Trophoblast cell (in vitro differentiated cells and primary cell): ENCODE measurements at regions not wholly inside any gene's neighbourhood (a gene's known extent, or its start where the extent isn't known, plus 50 kb on each side); places are given as distances from the start of the nearest gene placed in this dataset.
A peak's percentile ranks its signal among the peaks of the same experiment; 100 is the strongest.

Experiments
- DNase-seq, 2 donors: peaks; one replicate each; pipeline ENCODE4 v3.0.0-alpha.2; 2016
- H2AFZ ChIP-seq: 2 replicates; pipeline ENCODE4 v1.6.1; 2013; ENCODE audit warnings: low read length, moderate library complexity, mild to moderate bottlenecking; ENCODE audit not compliant: insufficient read depth, poor library complexity
- H2AK5ac ChIP-seq: 2 replicates; pipeline ENCODE4 v1.6.1; 2013; ENCODE audit warnings: mild to moderate bottlenecking, low read length
- H2BK120ac ChIP-seq: 2 replicates; pipeline ENCODE4 v1.6.1; 2013; ENCODE audit warnings: low read length, mild to moderate bottlenecking, moderate library complexity; ENCODE audit not compliant: insufficient read depth, poor library complexity
- H2BK12ac ChIP-seq: 2 replicates; pipeline ENCODE4 v1.6.1; 2013; ENCODE audit warnings: mild to moderate bottlenecking, low read length, moderate library complexity
- H2BK5ac ChIP-seq: 2 replicates; pipeline ENCODE4 v1.6.1; 2013; ENCODE audit warnings: low read length, low read depth, moderate library complexity, mild to moderate bottlenecking; ENCODE audit not compliant: poor library complexity
- H3K14ac ChIP-seq: 2 replicates; pipeline ENCODE4 v1.6.1; 2013; ENCODE audit warnings: mild to moderate bottlenecking, low read length
- H3K18ac ChIP-seq: 2 replicates; pipeline ENCODE4 v1.6.1; 2013; ENCODE audit warnings: mild to moderate bottlenecking, low read length
- H3K23ac ChIP-seq: 2 replicates; pipeline ENCODE4 v1.6.1; 2013; ENCODE audit warnings: low read length
- H3K27ac ChIP-seq: 2 replicates; pipeline ENCODE4 v1.5.1; 2013; ENCODE audit warnings: low read depth, mild to moderate bottlenecking, inconsistent platforms, low read length, moderate library complexity
- H3K27me3 ChIP-seq: 2 replicates; pipeline ENCODE4 v1.6.1; 2013; ENCODE audit warnings: inconsistent platforms, mild to moderate bottlenecking, low read length, moderate library complexity; ENCODE audit not compliant: insufficient read depth
- H3K36me3 ChIP-seq, 2 experiments: 1 replicate in 1 of 2; 2 replicates in 1 of 2; pipeline ENCODE4 v1.6.1; 2013; ENCODE audit warnings: low read length in 2 of 2, mild to moderate bottlenecking in 2 of 2, moderate library complexity in 1 of 2; ENCODE audit not compliant: insufficient read depth in 2 of 2, control insufficient read depth in 1 of 2
- H3K4ac ChIP-seq: 2 replicates; pipeline ENCODE4 v1.6.1; 2013; ENCODE audit warnings: low read depth, mild to moderate bottlenecking, low read length, moderate library complexity
- H3K4me1 ChIP-seq, 2 experiments: 1 replicate in 1 of 2; 2 replicates in 1 of 2; pipeline ENCODE4 v1.6.1; 2013; ENCODE audit warnings: low read length in 2 of 2, mild to moderate bottlenecking in 2 of 2, moderate library complexity in 1 of 2; ENCODE audit not compliant: insufficient read depth in 2 of 2, control insufficient read depth in 1 of 2
- H3K4me2 ChIP-seq: 2 replicates; pipeline ENCODE4 v1.6.1; 2013; ENCODE audit warnings: inconsistent platforms, mild to moderate bottlenecking, low read length, moderate library complexity
- H3K4me3 ChIP-seq: 2 replicates; pipeline ENCODE4 v1.5.1; 2013; ENCODE audit warnings: mild to moderate bottlenecking, low read depth, low read length, inconsistent platforms
- H3K79me1 ChIP-seq: one replicate; pipeline ENCODE4 v1.6.1; 2013; ENCODE audit warnings: low read length
- H3K79me2 ChIP-seq: 2 replicates; pipeline ENCODE4 v1.6.1; 2013; ENCODE audit warnings: low read length, mild to moderate bottlenecking; ENCODE audit not compliant: control insufficient read depth, insufficient read depth, poor library complexity
- H3K9ac ChIP-seq: 2 replicates; pipeline ENCODE4 v1.6.1; 2013; ENCODE audit warnings: mild to moderate bottlenecking, low read length
- H3K9me3 ChIP-seq: 2 replicates; pipeline ENCODE4 v1.6.1; 2013; ENCODE audit warnings: low read depth, mild to moderate bottlenecking, control low read depth, inconsistent platforms, low read length; ENCODE audit not compliant: insufficient read depth
- H4K12ac ChIP-seq: 2 replicates; pipeline ENCODE4 v1.6.1; 2013; ENCODE audit warnings: low read depth, mild to moderate bottlenecking, low read length, moderate library complexity
- H4K8ac ChIP-seq: 2 replicates; pipeline ENCODE4 v1.6.1; 2013; ENCODE audit warnings: low read depth, mild to moderate bottlenecking, low read length, moderate library complexity
- H4K91ac ChIP-seq: one replicate; pipeline ENCODE4 v1.6.1; 2013; ENCODE audit warnings: low read depth, mild to moderate bottlenecking, low read length, moderate library complexity
- WGBS: extraction: QIAGEN DNeasy Blood & Tissue Kit; methylation state at CpG from one replicate; pipeline ENCODE4 v1.1.7; 2013; ENCODE audit warnings: missing lambda C conversion rate; ENCODE audit not compliant: insufficient read length, insufficient coverage; ENCODE audit errors: extremely low coverage; 5-methylcytosine and 5-hydroxymethylcytosine counted together

- Histone ChIP-seq H2AFZ (no peak overlapping the region), H2BK5ac (no peak overlapping the region), H3K23ac (no peak overlapping the region), H3K36me3 (no peaks in the 10 kb centered on the region), H3K4me3 (no peak overlapping the region), H3K4me1 (peaks cover 6 to 16% of the 10 kb centered on the region in 2 experiments), H4K8ac (no peak overlapping the region), H3K9ac (no peak overlapping the region), H2AK5ac (no peak overlapping the region), H2BK120ac (no peak overlapping the region), H3K79me1 (peaks cover 4% of the 10 kb centered on the region), H3K18ac (no peak overlapping the region), H3K14ac (no peak overlapping the region), H4K12ac (no peak overlapping the region), H3K9me3 (no peaks in the 10 kb centered on the region), H3K79me2 (no peaks in the 10 kb centered on the region), H3K4ac (no peak overlapping the region), H3K4me2 (no peak overlapping the region), H3K27ac (no peak overlapping the region), H4K91ac (no peak overlapping the region), H2BK12ac (no peak overlapping the region), H3K27me3 (peaks cover 6% of the 10 kb centered on the region)
- no peak for DNase-seq
- no CpG with 5 or more reads among the region's 3 CpGs for WGBS
These were observed 158.8 kb upstream of the LYZL2 start for GRCh38 chr10:30788307-30788706.

DNA sequence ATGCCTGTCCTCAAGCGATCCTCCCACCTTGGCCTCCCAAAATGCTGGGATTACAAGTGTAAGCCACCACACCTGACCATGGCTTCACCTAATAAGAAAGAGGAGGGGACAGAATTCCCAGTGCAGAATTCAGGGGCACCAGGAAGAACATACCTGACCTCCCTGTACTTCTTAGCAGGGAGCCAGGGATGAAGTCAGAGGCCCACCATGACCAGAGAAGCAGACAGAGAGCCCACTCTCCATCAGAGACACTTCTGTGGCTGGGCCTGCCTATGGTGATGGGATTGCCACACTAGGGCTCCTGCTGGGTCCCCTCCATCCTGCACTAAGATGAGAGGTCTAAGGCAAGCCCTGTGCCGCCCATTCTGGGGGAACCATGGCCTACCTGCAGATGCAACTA is 157.4 kb upstream of the LYZL2 start:
- Histone ChIP-seq H2AFZ (no peak overlapping the region), H3K4me1 (peaks cover 15 to 26% of the 10 kb centered on the region in 2 experiments), H3K27ac (no peak overlapping the region), H3K4ac (no peak overlapping the region), H4K91ac (no peak overlapping the region), H2BK5ac (no peak overlapping the region), H3K4me3 (no peak overlapping the region), H3K9ac (no peak overlapping the region), H2BK120ac (no peak overlapping the region), H3K18ac (no peak overlapping the region), H3K4me2 (no peak overlapping the region), H4K8ac (no peak overlapping the region), H3K9me3 (no peaks in the 10 kb centered on the region), H3K27me3 (peaks cover 6% of the 10 kb centered on the region), H2AK5ac (no peak overlapping the region), H3K79me2 (no peaks in the 10 kb centered on the region), H3K36me3 (no peaks in the 10 kb centered on the region), H3K14ac (no peak overlapping the region), H4K12ac (no peak overlapping the region), H3K79me1 (peaks cover 12% of the 10 kb centered on the region), H3K23ac (no peak overlapping the region), H2BK12ac (no peak overlapping the region)
- no CpG with 5 or more reads among the region's 2 CpGs for WGBS
- no peak for DNase-seq

DNA sequence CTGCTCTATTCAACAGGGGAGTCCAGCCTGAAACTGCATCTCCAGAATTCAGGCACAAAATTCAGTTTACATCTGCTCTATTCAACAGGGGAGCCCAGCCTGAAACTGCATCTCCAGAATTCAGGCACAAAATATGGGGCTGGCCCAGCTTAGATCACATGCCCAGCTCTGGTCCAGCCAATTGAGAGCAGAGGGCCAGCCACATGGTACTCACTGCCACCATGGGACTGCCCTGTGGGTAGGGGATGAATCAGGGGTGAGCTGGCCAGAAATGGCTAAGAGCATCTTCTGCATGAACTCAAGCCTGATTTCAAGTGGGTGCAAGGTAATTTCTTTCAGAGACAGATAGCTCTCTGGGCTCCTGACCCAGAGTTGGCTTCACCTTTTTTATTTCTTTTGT is 156.6 kb upstream of the LYZL2 start:
- no peak overlapping the region for H2BK120ac ChIP-seq
- no peak overlapping the region for H3K27ac ChIP-seq
- H3K36me3 ChIP-seq: no peaks in the 10 kb centered on the region
- H3K27me3 ChIP-seq: peaks cover 6% of the 10 kb centered on the region
- no peak overlapping the region for H3K18ac ChIP-seq
- H2BK5ac ChIP-seq: no peak overlapping the region
- H4K8ac ChIP-seq: no peak overlapping the region
- H3K4me1 ChIP-seq: peaks cover 15 to 26% of the 10 kb centered on the region in 2 experiments
- H2AK5ac ChIP-seq: no peak overlapping the region
- H4K12ac ChIP-seq: no peak overlapping the region
- H3K9me3 ChIP-seq: no peaks in the 10 kb centered on the region
- DNase-seq: no peak
- H2AFZ ChIP-seq: no peak overlapping the region
- no peak overlapping the region for H4K91ac ChIP-seq
- no peak overlapping the region for H3K9ac ChIP-seq
- no peak overlapping the region for H2BK12ac ChIP-seq
- H3K79me2 ChIP-seq: no peaks in the 10 kb centered on the region
- peaks cover 12% of the 10 kb centered on the region for H3K79me1 ChIP-seq
- no peak overlapping the region for H3K4me3 ChIP-seq
- no peak overlapping the region for H3K4me2 ChIP-seq
- no peak overlapping the region for H3K23ac ChIP-seq
- no peak overlapping the region for H3K14ac ChIP-seq
- no peak overlapping the region for H3K4ac ChIP-seq

DNA sequence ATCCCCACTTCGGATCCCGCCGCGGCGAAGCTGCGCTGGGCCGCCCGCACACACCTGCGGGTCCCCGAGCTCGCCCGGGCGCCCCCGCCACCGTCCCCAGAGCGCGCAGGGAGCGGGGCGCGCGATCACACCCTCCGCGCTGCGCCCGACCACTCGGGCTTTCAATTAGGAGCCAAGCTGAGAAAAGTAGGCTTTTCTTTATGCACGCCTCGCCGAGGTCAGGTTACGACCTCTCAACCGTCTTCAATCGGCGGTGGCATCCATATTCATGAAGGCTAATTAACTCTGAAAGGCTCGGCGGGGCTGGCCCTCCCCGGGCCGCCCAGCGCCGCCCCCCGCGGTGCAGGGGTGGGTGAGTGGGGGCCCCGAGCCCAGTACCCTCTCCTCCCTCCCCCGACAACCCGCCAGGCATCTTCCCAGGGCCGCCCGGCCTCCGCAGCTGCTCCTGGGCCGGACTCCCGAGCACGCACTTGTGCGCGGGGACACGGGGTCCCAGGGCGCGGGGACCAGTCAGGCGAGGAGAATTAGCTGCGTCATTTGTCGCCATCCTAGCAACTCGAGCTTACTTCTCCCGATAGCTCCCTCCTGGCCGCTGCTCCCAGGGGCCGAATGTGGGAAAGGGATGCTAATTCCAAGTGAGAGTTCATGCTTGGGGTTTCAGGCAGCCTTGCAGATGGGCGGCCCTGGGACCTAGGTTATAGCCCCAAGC is 155.5 kb upstream of the LYZL2 start:
- Histone ChIP-seq H3K4me3 (peak overlapping the region; percentile 73), H2BK12ac (peak overlapping the region; percentile 8), H2BK5ac (no peak overlapping the region), H2AFZ (no peak overlapping the region), H3K18ac (no peak overlapping the region), H3K27me3 (peaks cover 6% of the 10 kb centered on the region), H3K36me3 (no peaks in the 10 kb centered on the region), H3K4me1 (peaks cover 15 to 26% of the 10 kb centered on the region in 2 experiments), H3K27ac (no peak overlapping the region), H3K79me1 (peaks cover 12% of the 10 kb centered on the region), H3K14ac (no peak overlapping the region), H4K91ac (no peak overlapping the region), H2AK5ac (no peak overlapping the region), H3K9ac (peak overlapping the region; percentile 20), H4K12ac (peak overlapping the region; percentile 12), H3K4ac (no peak overlapping the region), H4K8ac (peak overlapping the region; percentile 40), H3K4me2 (peak overlapping the region; percentile 86), H2BK120ac (peak overlapping the region; percentile 20), H3K79me2 (no peaks in the 10 kb centered on the region), H3K9me3 (peaks cover 2% of the 10 kb centered on the region), H3K23ac (no peak overlapping the region)
- DNase-seq: peak; percentile 13 to 29
- no CpG with 5 or more reads among the region's 63 CpGs for WGBS
